Putamen (tissue), 1 donor: ENCODE measurements at regions not wholly inside any gene's neighbourhood (a gene's known extent, or its start where the extent isn't known, plus 50 kb on each side); places are given as distances from the start of the nearest gene placed in this dataset.
"Not testable (repeated sequence)": the region's sequence is repeated elsewhere in the genome, so short reads cannot be mapped to it uniquely, and the experiment has no call there.

ENCODE experiments used
- DNase-seq: peaks from one replicate; pipeline ENCODE4 v3.0.0-alpha.2; 2016; ENCODE audit warnings: low spot score

- DNase-seq = no peak
Measured at GRCh38 chr20:6715401-6715941, 52.0 kb upstream of the BMP2 start.

- DNase-seq = no peak
Measured at GRCh38 chr20:6714279-6714711, 53.2 kb upstream of the BMP2 start.

GRCh38 chr20:6711951-6712649 lies 55.4 kb upstream of the BMP2 start:
- no peak for DNase-seq

GRCh38 chr20:6709910-6710595 lies 57.4 kb upstream of the BMP2 start:
- DNase-seq = no peak

- no peak for DNase-seq
Measured at GRCh38 chr20:6708010-6708409, 59.5 kb upstream of the BMP2 start.

- DNase-seq = no peak
Measured at GRCh38 chr20:6707321-6707831, 60.1 kb upstream of the BMP2 start.

GRCh38 chr20:6705926-6706548 lies 61.4 kb upstream of the BMP2 start:
- DNase-seq = no peak

- no peak for DNase-seq
Measured at GRCh38 chr20:6705106-6705766, 62.2 kb upstream of the BMP2 start.

GRCh38 chr20:6704132-6704861 lies 63.2 kb upstream of the BMP2 start:
- DNase-seq = no peak

GRCh38 chr20:6703656-6704055 lies 63.8 kb upstream of the BMP2 start:
- no peak for DNase-seq

GRCh38 chr20:6703047-6703446 lies 64.4 kb upstream of the BMP2 start:
- no peak for DNase-seq

GRCh38 chr20:6702144-6702543 lies 65.3 kb upstream of the BMP2 start:
- no peak for DNase-seq

GRCh38 chr20:6700563-6701329 lies 66.7 kb upstream of the BMP2 start:
- DNase-seq = no peak

GRCh38 chr20:6699921-6700562 lies 67.4 kb upstream of the BMP2 start:
- no peak for DNase-seq

GRCh38 chr20:6698723-6699122 lies 68.8 kb upstream of the BMP2 start:
- no peak for DNase-seq

- no peak for DNase-seq
Measured at GRCh38 chr20:6698056-6698455, 69.4 kb upstream of the BMP2 start.

GRCh38 chr20:6697228-6697972 lies 70.1 kb upstream of the BMP2 start:
- DNase-seq = no peak

GRCh38 chr20:6696001-6696400 lies 71.5 kb upstream of the BMP2 start:
- DNase-seq = no peak

GRCh38 chr20:6693808-6694198 lies 73.7 kb upstream of the BMP2 start:
- DNase-seq = not testable (repeated sequence)
